ENCODE measurements at regions not wholly inside any gene's neighbourhood (a gene's known extent, or its start where the extent isn't known, plus 50 kb on each side); places are given as distances from the start of the nearest gene placed in this dataset.

DNA sequence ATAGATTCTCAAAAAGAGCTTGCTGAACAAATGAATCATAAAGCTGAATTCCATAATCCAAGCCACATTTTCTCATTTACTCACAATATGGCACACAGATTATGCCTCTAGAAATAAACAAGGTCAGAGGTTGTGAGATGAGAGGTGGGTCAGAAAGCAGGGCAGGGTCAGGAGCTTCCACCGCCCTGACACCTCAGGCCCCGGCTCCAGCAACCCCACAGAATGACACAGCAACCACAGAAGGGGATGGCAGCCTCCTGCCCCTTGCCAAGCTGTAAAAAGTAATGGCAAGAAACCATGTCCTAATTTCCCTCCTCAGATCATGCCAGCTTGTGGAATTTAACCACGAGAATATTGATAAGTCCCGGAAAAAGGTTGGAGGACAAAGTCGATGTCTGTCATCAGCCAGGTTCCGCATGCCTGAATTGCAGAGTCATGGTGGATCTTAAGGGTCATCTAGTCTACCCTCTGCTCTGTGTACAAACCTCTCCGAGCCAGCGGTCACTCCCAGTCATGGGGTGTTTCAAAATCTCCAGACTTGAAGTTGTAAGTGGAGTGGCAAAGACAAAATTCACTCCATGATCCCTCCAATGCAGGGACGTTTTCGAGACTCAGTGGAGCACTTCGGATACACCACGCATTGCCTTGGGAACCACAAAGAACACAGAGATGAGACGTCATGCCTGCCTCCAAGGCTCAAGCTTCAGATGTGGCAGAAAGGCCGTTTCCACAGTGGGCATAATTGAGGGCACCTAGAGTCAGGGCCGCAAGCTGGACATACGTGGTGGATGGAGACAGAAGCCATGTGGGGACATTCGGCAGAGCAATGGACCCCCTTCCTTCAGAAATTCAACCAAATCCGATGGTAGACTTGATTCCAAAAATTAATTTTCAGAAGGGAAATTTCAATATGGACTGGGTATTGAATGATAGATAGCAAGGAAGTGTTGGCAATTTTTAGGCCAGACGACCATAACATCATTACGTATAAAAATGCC, 254.0 kb downstream of the TOMM20 start:
- no peak for DNase-seq
- H4K20me1 ChIP-seq (ENCODE audit: control insufficient read depth, insufficient read depth, insufficient read length): no peaks in the 10 kb centered on the region
- Mint-ChIP-seq H3K4me3 (no peak overlapping the region), H3K27me3 (ENCODE audit: low read depth) (peaks cover 1% of the 10 kb centered on the region; the same call in 1 of the 2 replicates), H3K4me1 (peaks cover 5% of the 10 kb centered on the region in 2 experiments; a peak in 3 of 4 replicates), H3K27ac (no peak overlapping the region; a peak in 2 of 7 replicates), H3K9me3 (no peaks in the 10 kb centered on the region), H3K36me3 (ENCODE audit: insufficient read depth in 1 of 3, low read depth in 3 of 3) (no peaks in the 10 kb centered on the region)
- no peak overlapping the region for H3K14ac ChIP-seq (ENCODE audit: insufficient read depth, low read length)
- H2AK5ac ChIP-seq (ENCODE audit: insufficient read length, low read length): no peak overlapping the region
- H4K8ac ChIP-seq (replicated peaks; ENCODE audit: insufficient read length, low read depth, low read length): no peak overlapping the region
- no peaks in the 10 kb centered on the region for H3K4me1 ChIP-seq (ENCODE audit: insufficient read depth, low read length)
- no peak overlapping the region for H3K23ac ChIP-seq (ENCODE audit: insufficient read length, low read depth, low read length)
- WGBS (ENCODE audit: extremely low coverage, insufficient read length, low lambda C conversion rate): no CpG with 5 or more reads among the region's 20 CpGs
- no peak for TF ChIP-seq CTCF (conservative IDR thresholded peaks at IDR 0.05)
- no peak overlapping the region for H2BK120ac ChIP-seq (ENCODE audit: low read depth, low read length, poor library complexity, severe bottlenecking)
- H3K9ac ChIP-seq (ENCODE audit: extremely low read depth, insufficient read length, low read length): no peak overlapping the region
- no peak overlapping the region for H4K5ac ChIP-seq (ENCODE audit: insufficient read length, low read depth, low read length)
- H3K4me2 ChIP-seq (ENCODE audit: insufficient read depth, insufficient read length, low read length): no peak overlapping the region
- H2BK12ac ChIP-seq (ENCODE audit: insufficient read length, low read depth, low read length): no peak overlapping the region
- H3K79me2 ChIP-seq (ENCODE audit: insufficient read depth, low read length): no peaks in the 10 kb centered on the region
- no peak overlapping the region for H4K91ac ChIP-seq (ENCODE audit: insufficient read length, low read depth, low read length)
- H3K27ac ChIP-seq (ENCODE audit: insufficient read length, low read depth, low read length): no peak overlapping the region
- no peak overlapping the region for H2BK15ac ChIP-seq (ENCODE audit: low read depth, low read length)
- no peaks in the 10 kb centered on the region for H3K23me2 ChIP-seq (ENCODE audit: insufficient read length, low read depth, low read length, poor library complexity, severe bottlenecking)
- no peaks in the 10 kb centered on the region for H3K9me3 ChIP-seq (ENCODE audit: control insufficient read depth, low read depth, low read length)
- H2AFZ ChIP-seq (ENCODE audit: low read length): no peak overlapping the region
- no peak overlapping the region for H3K18ac ChIP-seq (ENCODE audit: insufficient read length, low read depth, low read length)
- no peak overlapping the region for H3K4ac ChIP-seq (ENCODE audit: low read depth, low read length)
- no peak overlapping the region for H3T11ph ChIP-seq (ENCODE audit: low read length)
- no peaks in the 10 kb centered on the region for H3K79me1 ChIP-seq (ENCODE audit: insufficient read depth, low read depth, low read length, poor library complexity, severe bottlenecking)
- no peak overlapping the region for H3K56ac ChIP-seq (ENCODE audit: insufficient read length, low read depth, low read length)
- no peak overlapping the region for H2BK20ac ChIP-seq (ENCODE audit: low read depth, low read length, poor library complexity, severe bottlenecking)
- H2BK5ac ChIP-seq (ENCODE audit: insufficient read length, low read length): no peak overlapping the region
- H3K27me3 ChIP-seq (ENCODE audit: insufficient read depth, low read length): no peaks in the 10 kb centered on the region

Data from H9 (cell line).